SK-N-SH (cell line): ENCODE measurements at regions not wholly inside any gene's neighbourhood (a gene's known extent, or its start where the extent isn't known, plus 50 kb on each side); places are given as distances from the start of the nearest gene placed in this dataset.

Experiments
- EP300 ChIP-seq, 2 experiments: IDR thresholded peaks; 2 replicates each; pipeline versions ENCODE4 v1.4.0 to v1.6.1; 2012; ENCODE audit warnings: borderline replicate concordance in 1 of 2, low read depth in 1 of 2, low read length in 1 of 2
- RCOR1 ChIP-seq: fragments of 150-350 bp; IDR thresholded peaks from 2 replicates; pipeline ENCODE4 v1.6.1; 2017; ENCODE audit warnings: antibody characterized with exemption, low read length

DNA sequence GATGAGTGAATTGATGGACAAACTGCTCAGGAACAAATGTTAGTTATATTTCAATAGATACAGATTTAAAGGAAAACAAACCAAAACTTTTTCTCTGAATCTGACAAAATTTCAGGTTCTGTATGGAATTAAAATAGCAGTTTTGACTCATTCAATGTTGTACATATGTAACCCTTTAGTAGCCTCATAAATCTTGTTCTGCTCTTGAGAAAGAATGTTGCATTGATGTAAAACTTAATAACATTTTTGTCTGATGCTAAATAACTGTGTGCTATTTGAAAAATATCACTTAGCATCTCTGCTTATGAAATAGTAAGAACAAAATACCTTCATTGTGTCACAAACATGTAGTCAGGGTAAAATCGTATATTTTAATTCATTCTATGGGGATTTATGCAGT is 168.9 kb upstream of the NOVA1 start:
- TF ChIP-seq RCOR1 = no peak
- no peak for TF ChIP-seq EP300 (IDR thresholded peaks at IDR 0.05; ENCODE audit: borderline replicate concordance in 1 of 2, low read depth in 1 of 2, low read length in 1 of 2)
